HG03571 (cell line): ENCODE measurements at regions not wholly inside any gene's neighbourhood (a gene's known extent, or its start where the extent isn't known, plus 50 kb on each side); places are given as distances from the start of the nearest gene placed in this dataset.

Experiments
- ATAC-seq: cut with Tn5 transposase; IDR thresholded peaks from one replicate; pipeline ENCODE4 v1.9.1; 2021; ENCODE audit not compliant: unreplicated experiment

DNA sequence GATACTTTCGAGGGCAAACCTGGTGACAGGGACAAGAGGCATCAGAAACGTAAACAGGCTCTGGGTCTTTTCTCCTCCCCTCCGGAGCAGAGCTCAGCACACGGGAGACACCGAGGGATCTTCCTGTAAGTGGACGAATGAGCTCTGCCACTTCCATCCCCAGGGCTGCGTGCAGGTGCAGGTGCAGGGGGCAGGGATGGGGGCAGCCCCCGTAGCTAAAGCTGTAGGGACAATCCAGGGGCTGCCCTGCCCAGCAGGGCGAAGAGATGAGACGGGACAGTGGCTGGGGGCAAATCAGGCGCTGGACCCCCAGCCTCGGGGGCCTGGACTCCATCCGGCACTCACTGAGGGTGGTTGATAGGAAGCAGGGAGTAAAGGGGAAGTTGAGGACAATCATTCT is 505.4 kb downstream of the BRD1 start:
- ATAC-seq = no peak

DNA sequence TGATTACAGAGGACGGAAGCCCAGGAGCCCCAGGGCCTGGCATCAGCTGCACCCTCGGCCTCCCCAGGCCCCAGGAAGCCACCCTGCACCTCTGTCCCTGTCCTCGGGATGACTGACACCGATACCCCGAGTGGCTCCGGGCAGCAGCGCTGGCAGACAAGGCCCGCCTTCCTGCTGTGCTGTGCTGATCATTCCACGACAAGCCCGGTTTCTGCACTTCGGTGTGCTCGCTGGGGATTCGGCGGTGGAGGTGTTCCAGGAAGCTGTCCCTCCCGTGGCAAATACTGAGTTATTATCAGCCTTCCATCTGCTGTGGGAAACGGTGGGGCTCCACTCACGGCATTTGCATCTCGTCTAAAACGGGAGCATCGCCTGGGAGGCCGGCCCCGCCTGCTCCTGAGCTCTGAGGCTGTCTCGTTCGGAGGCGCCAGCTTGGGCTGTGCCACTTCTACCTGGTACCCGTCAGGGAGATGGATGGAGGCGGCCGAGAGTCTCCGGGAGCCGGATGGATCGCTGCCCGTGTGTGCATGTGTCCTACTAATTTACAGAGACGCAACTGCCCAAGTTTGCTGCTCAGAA is 506.1 kb downstream of the BRD1 start:
- ATAC-seq = no peak

DNA sequence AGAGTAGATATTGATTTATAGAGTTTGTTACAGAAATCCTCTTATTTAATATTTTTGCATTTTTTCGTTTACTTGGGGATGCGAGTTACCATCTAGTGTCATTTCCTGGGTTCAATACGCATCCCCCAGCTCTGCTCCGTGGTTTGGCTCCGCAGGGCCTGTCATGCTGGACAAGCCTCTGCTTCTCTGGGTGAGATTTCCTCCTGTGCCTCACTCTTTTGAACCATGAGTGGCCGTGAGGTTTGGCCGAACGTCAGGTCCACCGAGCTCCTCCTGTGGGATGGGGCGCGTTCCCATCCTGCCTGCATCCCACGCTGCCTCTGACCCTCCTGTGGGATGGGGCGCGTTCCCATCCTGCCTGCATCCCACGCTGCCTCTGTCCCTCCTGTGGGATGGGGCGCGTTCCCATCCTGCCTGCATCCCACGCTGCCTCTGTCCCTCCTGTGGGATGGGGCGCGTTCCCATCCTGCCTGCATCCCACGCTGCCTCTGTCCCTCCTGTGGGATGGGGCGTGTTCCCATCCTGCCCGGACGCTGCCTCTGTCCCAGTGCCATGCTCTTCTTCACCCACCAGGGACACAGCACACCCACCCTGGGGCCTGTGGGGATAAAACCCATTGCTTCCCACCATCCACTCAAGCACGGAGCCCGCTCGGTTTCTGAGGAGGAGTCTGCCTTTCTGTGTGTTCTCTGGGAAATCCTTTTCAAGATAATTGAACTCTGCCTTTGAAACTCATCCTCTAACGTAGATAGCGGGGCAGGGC is 506.8 kb downstream of the BRD1 start:
- ATAC-seq = no peak

- no peak for ATAC-seq
Observed at GRCh38 chr22:49317369-49317768, 510.3 kb downstream of the BRD1 start.

DNA sequence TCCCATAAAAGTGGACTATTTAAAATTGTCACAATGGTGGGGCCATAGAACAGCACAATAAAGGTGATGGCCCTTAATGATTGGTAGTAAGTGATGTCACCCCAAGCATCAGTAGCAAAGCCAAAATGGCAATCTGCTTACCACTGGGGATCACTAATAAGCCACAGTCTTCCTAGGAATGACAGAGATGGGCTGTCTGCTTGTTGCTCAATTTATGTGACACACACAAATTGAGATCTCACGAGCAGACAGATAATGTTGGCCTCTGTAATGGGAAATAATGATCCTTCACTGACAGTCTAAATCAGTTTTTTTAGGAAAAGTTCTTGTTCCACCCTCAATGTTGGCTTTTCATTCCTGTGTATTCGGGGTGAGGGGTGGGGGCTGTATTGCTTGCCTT is 515.1 kb downstream of the BRD1 start:
- ATAC-seq = no peak

- ATAC-seq = no peak
Observed at GRCh38 chr22:49310354-49310753, 517.3 kb downstream of the BRD1 start.

- ATAC-seq = no peak
Observed at GRCh38 chr22:49308300-49308699, 519.4 kb downstream of the BRD1 start.

DNA sequence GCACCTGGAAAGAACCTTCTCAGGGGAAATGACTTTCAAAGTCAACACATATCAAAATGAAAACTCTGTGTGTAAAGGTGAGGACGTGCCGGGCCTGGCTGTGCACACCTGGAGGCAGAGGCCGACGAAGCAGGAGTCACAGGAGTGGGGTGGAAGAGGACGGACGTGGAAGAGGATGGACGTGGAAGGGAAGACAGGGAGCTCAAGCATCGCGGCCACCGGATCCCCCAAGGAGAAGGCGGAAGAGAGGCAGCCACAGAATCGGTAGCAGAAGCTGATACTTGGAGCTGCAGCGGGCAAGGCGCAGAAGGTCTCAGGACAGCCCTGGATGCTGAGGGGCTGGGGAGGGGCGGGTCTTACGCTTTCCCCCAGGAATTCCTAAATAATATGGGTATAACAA is 519.8 kb downstream of the BRD1 start:
- ATAC-seq = no peak

DNA sequence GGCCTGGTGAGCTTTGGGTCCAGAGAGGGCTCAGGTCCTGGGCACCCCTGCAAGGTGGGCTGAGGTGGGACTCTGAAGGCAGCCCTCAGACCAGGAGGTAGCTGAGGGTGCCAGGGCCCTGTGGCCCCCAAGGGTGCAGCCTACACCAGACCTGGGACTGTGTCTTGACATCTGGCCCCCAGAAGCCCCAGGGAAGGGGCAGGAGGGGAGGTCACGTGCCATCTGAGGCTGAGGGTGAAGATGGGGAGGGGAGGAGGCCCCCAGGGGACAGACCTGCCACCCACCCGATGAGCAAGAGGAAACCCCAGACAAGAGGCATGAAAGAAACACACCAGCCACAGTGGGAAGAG is 520.2 kb downstream of the BRD1 start:
- ATAC-seq = no peak

DNA sequence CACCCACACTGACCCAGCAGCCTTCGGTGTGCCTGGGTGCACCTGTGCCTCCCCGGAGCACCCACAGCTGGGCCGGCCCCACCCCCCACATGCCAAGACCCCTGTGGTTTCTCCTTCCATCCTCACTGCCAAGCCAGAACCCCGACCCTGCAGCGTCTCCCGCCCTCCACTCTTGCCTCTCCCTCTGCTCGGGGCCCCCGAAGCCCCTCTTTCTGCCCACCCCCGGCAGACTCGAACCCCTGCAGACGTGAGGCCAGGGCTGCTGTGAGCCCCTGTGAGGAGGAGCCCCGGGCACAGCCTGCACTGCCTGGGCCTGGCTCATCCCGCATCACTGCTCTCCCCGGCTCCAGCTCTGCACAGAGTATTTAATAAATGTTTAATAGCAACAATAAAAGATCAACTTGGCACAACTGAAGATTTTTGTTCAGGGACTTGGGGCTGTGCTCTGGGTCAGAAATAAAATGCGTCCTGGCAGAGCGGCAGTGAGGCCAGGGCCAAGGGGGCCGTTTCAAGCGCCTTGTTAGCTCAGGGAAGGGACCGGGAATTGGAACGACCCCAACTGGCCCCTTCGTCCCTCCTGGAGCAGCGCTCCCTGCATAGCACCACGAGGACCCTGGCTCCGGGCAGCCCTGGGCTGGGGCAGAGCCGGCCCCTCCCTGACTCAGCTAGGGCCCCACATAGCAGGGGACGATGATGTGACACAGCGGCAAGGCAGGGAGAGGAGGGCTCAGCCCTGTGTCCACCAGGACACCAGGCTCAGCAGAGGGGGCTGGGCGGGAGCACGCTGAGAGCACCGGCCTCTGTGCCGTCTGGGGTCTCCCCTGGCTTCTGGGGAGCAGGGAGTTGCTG is 520.8 kb downstream of the BRD1 start:
- no peak for ATAC-seq

GRCh38 chr22:49305966-49306631 is 521.6 kb downstream of the BRD1 start:
- no peak for ATAC-seq

DNA sequence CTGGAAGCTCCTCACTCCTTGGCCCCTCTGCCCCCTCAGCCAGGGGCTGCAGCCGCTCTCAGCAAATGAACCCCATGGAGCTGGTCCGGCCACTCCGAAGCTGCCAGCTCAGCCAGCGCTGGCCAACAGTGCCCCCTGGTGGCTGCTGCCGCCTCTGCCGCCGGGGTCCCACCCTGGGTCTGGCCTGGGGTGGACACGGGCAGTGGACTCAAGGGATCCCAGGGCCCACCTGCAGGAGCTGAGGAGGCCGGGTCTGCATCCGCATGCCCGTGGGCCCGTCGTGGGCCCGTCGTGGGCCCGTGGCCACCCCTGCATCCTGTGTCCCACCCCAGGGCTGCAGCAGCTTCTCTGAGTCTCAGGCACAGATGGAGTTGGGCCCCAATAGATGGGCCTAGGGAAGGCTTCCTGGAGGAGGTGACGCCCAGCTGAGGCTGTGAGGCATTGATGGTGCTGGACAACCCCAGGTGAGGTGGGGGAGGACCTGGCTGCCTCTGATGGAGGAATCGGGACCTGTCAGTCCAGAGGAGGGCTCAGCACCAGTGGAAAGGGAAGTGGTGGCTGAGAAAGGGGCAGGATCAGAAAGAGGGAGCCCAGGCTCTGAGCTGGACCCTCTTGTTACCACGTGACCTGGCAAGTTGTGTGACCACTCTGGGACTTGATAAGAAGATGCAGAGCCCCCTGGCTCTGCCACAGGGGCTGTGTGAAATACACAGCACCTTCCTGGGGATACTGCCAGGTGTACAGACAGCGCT is 522.3 kb downstream of the BRD1 start:
- ATAC-seq = no peak

DNA sequence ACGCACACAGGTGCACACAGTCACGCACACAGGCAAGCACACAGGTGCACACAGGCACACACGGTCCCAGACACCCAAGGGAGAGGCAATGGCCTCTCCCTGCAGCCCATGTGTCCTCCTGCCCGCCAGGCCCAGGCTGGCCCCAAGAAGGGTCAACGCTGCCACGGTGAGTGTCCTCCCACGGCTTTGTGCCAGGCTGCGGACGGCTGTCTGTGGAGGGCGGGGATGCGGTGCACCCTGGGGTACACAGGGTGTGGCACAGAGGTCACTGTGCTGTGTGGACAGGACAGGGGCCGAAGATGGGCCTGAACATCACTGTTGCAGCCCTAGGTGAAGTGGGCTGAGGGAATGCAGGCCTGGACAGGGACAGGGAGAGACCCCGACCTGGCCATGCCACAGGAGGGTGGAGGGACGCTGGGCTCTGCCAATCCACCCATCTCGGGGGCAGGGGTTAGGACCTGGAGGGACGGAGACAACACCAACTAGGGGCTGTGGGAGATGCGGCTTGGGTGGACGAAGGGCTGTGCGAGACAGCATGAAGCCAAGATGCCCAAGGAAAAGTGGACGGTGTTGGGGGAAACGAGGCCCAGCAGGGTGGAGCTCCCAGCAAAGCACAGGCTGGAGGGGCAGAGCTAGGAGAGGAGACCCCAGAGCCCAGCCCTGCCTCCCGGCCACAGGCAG is 523.8 kb downstream of the BRD1 start:
- ATAC-seq = no peak

DNA sequence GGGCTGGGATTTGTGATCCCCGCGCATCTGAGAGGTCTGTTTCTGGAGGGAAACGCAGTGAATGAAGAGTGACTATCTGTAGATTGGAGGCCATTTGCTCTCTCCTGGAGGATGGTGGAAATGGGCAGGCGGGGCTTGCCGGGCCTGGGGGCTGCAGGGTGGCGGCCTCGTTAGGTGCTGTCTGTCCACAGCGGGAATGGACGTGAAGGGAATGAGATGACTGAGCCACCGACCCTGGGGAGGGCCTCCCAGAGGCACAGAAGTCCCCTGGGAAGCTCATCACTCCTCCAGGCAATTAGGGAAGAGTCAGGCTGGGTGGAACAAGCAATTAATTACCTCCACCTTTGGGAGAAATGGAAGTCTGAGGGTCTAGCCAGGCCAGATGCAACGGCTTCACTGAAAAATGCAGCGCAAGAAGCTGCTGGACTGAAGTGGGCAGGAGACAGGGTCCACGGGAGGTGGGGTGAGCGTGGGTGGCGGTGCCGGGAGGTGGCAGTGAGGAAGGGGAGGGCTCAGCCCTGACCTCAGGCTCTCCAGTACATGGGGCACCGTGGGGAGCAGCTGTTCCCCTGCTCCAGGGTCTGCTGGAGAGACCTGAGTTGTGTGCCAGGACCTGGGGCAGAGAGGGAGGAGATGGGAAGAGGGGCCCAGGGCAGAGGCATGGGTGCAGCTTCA is 524.5 kb downstream of the BRD1 start:
- ATAC-seq = no peak

DNA sequence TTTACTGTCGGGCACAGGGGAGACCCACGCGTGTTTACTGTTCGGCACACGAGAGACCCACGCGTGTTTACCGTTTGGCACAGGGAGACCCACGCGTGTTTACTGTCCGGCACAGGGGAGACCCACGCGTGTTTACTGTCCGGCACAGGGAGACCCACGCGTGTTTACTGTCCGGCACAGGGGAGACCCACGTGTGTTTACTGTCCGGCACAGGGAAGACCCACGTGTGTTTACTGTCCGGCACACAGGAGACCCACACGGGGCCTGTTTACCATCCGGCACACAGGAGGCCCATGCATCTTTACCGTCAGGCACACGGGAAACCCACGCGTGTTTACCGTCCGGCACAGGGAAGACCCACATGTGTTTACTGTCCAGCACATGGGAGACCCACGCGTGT is 525.1 kb downstream of the BRD1 start:
- no peak for ATAC-seq

DNA sequence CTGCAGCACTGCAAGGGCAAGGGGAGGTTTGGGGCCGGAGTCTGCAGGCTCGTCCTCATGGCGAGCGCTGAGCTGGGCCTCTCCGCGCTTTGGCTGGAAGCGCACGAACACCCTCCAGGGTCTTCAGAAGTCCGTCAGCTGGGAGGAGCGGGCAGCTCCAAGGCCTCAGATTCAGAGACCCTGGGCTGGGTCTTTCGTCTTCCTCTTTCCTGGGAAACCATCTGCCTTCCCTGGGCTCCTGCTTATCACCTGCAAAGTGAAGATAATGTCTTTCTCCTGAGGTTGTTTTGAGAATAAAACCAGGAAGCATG is 525.6 kb downstream of the BRD1 start:
- no peak for ATAC-seq

GRCh38 chr22:49301398-49302149 is 526.1 kb downstream of the BRD1 start:
- no peak for ATAC-seq

DNA sequence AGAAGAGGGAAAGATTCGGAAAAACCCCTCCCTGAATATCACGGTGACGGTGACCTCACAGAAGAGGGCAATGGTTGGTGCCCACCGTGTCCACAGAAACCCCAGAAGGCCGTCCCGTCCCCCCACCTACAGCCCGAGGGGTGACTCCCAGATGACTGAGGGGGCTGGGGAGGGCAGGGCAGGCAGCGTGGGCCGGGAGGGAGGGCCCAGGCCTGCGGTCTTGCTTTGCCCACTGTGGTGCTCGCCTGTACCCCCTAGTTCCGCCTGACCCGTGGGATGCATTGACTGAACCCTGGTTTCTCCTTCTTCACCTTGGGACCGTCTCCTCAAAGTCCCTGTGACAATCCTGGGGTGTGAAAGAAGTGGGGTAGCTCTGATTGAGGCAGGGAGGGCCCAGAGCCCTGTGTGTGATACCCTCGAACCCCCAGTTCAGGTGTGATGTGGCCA is 526.7 kb downstream of the BRD1 start:
- ATAC-seq = no peak

- no peak for ATAC-seq
Observed at GRCh38 chr22:49300241-49300640, 527.4 kb downstream of the BRD1 start.
